Stomach (tissue), 8 donors: ENCODE measurements at regions not wholly inside any gene's neighbourhood (a gene's known extent, or its start where the extent isn't known, plus 50 kb on each side); places are given as distances from the start of the nearest gene placed in this dataset.

Experiments used
- DNase-seq, 2 donors: peaks; one replicate each; pipeline versions ENCODE4 v3.0.0 to v3.0.0-alpha.2; 2013 to 2019
- H3K27ac ChIP-seq, 5 donors: fragments of 200-600 bp in 4 of 5; sonication (generic) in 4 of 5; one replicate each; pipeline ENCODE4 v1.5.1; 2013 to 2019; ENCODE audit warnings: mild to moderate bottlenecking in 1 of 5, moderate library complexity in 1 of 5
- H3K27me3 ChIP-seq, 3 donors: fragments of 200-600 bp; sonication (generic); one replicate each; pipeline ENCODE4 v1.5.1; 2017 to 2019; ENCODE audit warnings: mixed run types in 1 of 3
- H3K36me3 ChIP-seq, 4 donors: fragments of 200-600 bp; sonication (generic); 1 replicate in 3 of 4; 2 replicates in 1 of 4; pipeline ENCODE4 v1.5.1; 2016 to 2019
- H3K4me1 ChIP-seq, 4 donors: fragments of 200-600 bp; sonication (generic); one replicate each; pipeline ENCODE4 v1.5.1; 2016 to 2019
- H3K4me3 ChIP-seq, 4 donors: fragments of 200-600 bp; sonication (generic) in 3 of 4; one replicate each; pipeline ENCODE4 v1.5.1; 2016 to 2019; ENCODE audit warnings: mild to moderate bottlenecking in 1 of 4
- H3K9me3 ChIP-seq, 4 donors: fragments of 200-600 bp; sonication (generic); one replicate each; pipeline ENCODE4 v1.5.1; 2016 to 2019
- CTCF ChIP-seq, 7 experiments: fragments of 450-650 bp in 4 of 7; fragments of 200-600 bp in 3 of 7; sonication (generic) in 3 of 7; IDR thresholded peaks; one replicate each; pipeline ENCODE4 v1.5.1; 2016 to 2019; ENCODE audit warnings: antibody characterized with exemption in 7 of 7, control low read depth in 2 of 7, mild to moderate bottlenecking in 1 of 7
- EP300 ChIP-seq: sonication (generic); formaldehyde crosslinking; IDR thresholded peaks from one replicate; pipeline ENCODE4 v1.6.1; 2017; ENCODE audit warnings: antibody characterized with exemption
- POLR2A ChIP-seq, 4 donors: fragments of 450-650 bp; IDR thresholded peaks; one replicate each; pipeline ENCODE4 v1.6.1; 2016; ENCODE audit warnings: antibody characterized with exemption in 4 of 4, control low read depth in 2 of 4, mild to moderate bottlenecking in 1 of 4, moderate library complexity in 1 of 4
- POLR2AphosphoS5 ChIP-seq, 3 donors: sonication (generic); formaldehyde crosslinking; IDR thresholded peaks; one replicate each; pipeline ENCODE4 v1.6.1; 2016; ENCODE audit warnings: antibody characterized with exemption in 3 of 3
- WGBS, 5 donors: extraction: QIAGEN DNeasy Blood & Tissue Kit in 3 of 5; methylation state at CpG; one replicate each; pipeline versions ENCODE4 v1.1.5 to v1.1.7; 2013 to 2018; 5-methylcytosine and 5-hydroxymethylcytosine counted together
- intact Hi-C: fragments of 100-400 bp; cut with DNase I; formaldehyde crosslinking; loops from one replicate; pipeline ENCODE4 v1.15.1; 2023; ENCODE audit warnings: low total_unique reads
- donor health status: healthy with polysubstance abuse.
- donor health status: Bipolar disorder and iron deficiency.
- donor health status: healthy.

DNA sequence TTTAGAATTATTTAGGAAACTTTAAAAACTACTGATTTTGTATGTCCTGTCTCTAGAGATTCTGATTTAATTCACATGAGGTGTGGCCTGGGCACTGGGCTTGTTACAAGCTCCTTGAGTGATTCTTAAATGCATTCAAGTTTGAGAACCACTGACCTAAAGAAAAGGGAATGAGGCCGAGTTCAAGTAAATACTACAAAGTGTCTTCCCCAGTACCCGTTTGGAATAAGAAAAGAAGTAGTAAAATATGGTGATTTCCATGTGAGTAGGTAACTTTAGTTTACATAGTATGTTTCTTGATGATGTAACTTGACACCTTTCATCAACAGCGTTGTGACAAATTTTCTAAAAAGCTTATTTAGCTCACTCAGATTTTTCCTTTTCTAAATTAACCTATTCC is 1022.9 kb upstream of the NRXN1 start:
- intact Hi-C loops = no loop called here
- no peak for DNase-seq
- Histone ChIP-seq H3K27ac (no peak overlapping the region), H3K4me1 (no peaks in the 10 kb centered on the region), H3K36me3 (no peaks in the 10 kb centered on the region), H3K9me3 (peaks cover 0 to 29% (median 12%) of the 10 kb centered on the region in 4 donors), H3K4me3 (no peak overlapping the region), H3K27me3 (no peaks in the 10 kb centered on the region)
- no peak for TF ChIP-seq POLR2AphosphoS5 (IDR thresholded peaks at IDR 0.05)
- TF ChIP-seq EP300 = no peak
- no peak for TF ChIP-seq POLR2A (IDR thresholded peaks at IDR 0.05)
- WGBS, 5 donors = 38 to 53% (median 44%) methylated on average over 3 of the region's 3 CpGs

GRCh38 chr2:52036853-52037252 is 1004.9 kb upstream of the NRXN1 start:
- H3K27ac ChIP-seq = no peak overlapping the region
- no peaks in the 10 kb centered on the region for H3K27me3 ChIP-seq
- no peak overlapping the region for H3K4me3 ChIP-seq
- no peaks in the 10 kb centered on the region for H3K36me3 ChIP-seq
- no peaks in the 10 kb centered on the region for H3K9me3 ChIP-seq
- no peaks in the 10 kb centered on the region for H3K4me1 ChIP-seq
- intact Hi-C loops = no loop called here
- 59 to 89% (median 79%) methylated on average over 1 of the region's 1 CpG for WGBS, 5 donors
- TF ChIP-seq EP300 = no peak
- no peak for TF ChIP-seq POLR2A (IDR thresholded peaks at IDR 0.05)
- TF ChIP-seq POLR2AphosphoS5 (IDR thresholded peaks at IDR 0.05) = no peak
- TF ChIP-seq CTCF (IDR thresholded peaks at IDR 0.05) = no peak
- DNase-seq = no peak

DNA sequence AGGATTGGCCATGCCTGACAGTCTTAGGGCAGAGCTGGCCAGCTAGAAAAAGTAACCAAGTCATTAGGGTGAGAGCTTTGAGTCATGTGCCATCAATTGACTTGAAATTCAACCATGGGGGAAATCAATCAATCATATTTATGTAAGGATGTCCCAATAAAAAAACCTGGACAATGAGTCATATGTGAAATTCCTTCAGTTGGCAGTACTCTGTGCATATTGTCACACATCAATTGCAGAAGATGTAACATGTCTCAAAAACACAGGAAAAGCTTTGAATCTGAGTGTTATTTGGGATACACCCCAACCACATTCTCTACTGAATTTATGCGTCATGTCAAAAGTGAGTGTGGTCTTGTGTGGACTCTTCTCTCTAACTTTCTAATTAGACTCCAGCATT is 1004.1 kb upstream of the NRXN1 start:
- Histone ChIP-seq H3K4me3 (no peak overlapping the region), H3K27me3 (no peaks in the 10 kb centered on the region), H3K9me3 (no peaks in the 10 kb centered on the region), H3K36me3 (no peaks in the 10 kb centered on the region), H3K4me1 (no peaks in the 10 kb centered on the region), H3K27ac (no peak overlapping the region)
- intact Hi-C loops = no loop called here
- no peak for TF ChIP-seq CTCF (IDR thresholded peaks at IDR 0.05)
- DNase-seq = no peak
- 94 to 100% (median 100%) methylated on average over 1 of the region's 1 CpG for WGBS, 5 donors

DNA sequence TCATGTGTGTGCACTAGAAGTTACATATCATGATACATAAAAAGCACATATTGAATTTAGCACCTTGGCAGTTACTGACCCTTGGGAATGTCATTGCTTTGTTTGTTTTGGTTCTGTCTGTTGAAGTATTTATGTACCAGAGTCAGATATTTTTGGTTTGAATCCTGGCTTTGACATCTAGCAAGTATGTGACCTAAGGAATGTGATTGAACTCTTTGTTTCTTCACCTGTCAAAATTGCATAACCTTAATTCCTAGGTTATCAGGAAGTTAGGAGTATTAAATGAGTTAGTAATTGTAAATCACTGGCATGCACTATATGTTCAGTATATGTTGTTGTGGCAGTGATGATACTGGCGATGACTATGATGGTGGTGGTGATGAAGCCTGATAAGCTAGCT is 1003.5 kb upstream of the NRXN1 start:
- H3K4me1 ChIP-seq = no peaks in the 10 kb centered on the region
- no peaks in the 10 kb centered on the region for H3K27me3 ChIP-seq
- no peak overlapping the region for H3K4me3 ChIP-seq
- no peak overlapping the region for H3K27ac ChIP-seq
- WGBS, 5 donors = 72 to 85% (median 80%) methylated on average over 1 of the region's 1 CpG
- H3K9me3 ChIP-seq = no peaks in the 10 kb centered on the region
- H3K36me3 ChIP-seq = no peaks in the 10 kb centered on the region
- TF ChIP-seq EP300 (no peak), POLR2AphosphoS5 (IDR thresholded peaks at IDR 0.05) (no peak), CTCF (IDR thresholded peaks at IDR 0.05) (no peak), POLR2A (IDR thresholded peaks at IDR 0.05) (no peak)
- no peak for DNase-seq
- intact Hi-C loops = no loop called here

GRCh38 chr2:52034706-52035105 is 1002.8 kb upstream of the NRXN1 start:
- Histone ChIP-seq H3K27me3 (no peaks in the 10 kb centered on the region), H3K4me3 (no peak overlapping the region), H3K27ac (no peak overlapping the region), H3K4me1 (no peaks in the 10 kb centered on the region), H3K36me3 (no peaks in the 10 kb centered on the region), H3K9me3 (no peaks in the 10 kb centered on the region)
- intact Hi-C loops = no loop called here
- DNase-seq = peak in 1 of 2 donors; percentile 10
- TF ChIP-seq CTCF (IDR thresholded peaks at IDR 0.05) (no peak), EP300 (no peak), POLR2A (IDR thresholded peaks at IDR 0.05) (no peak), POLR2AphosphoS5 (IDR thresholded peaks at IDR 0.05) (no peak)
- 20 to 53% (median 45%) methylated on average over 2 of the region's 2 CpGs for WGBS, 5 donors
